ENCODE measurements at regions not wholly inside any gene's neighbourhood (a gene's known extent, or its start where the extent isn't known, plus 50 kb on each side); places are given as distances from the start of the nearest gene placed in this dataset.
"Not testable (repeated sequence)": the region's sequence is repeated elsewhere in the genome, so short reads cannot be mapped to it uniquely, and the experiment has no call there.

DNA sequence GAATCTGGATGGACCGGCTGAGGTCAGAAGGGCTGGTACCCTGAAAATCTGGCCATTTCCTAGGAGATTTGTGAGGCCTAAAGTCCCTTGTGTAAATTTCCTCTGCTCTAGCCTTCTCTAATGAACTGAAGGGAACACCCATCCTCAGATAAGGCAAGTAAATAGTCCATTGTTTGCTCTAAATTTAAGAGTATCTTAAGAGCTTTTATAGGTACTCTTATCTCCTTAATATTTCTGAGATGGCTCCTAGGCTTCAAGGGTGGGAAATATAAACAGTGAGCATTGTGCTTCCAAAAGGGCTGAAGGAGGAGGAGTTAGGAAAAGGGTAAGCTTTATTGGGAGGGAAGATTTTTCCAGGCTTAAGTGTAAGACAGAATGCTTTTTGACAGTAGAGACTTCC, 148.7 kb upstream of the EDNRB start:
- in situ Hi-C loops (cut with HindIII; ENCODE audit: low pct_unique_long_range_greater_than_20kb, low sequenced_read_pairs), result no loop called here
- DNase-seq (ENCODE audit: low read depth), result no peak

DNA sequence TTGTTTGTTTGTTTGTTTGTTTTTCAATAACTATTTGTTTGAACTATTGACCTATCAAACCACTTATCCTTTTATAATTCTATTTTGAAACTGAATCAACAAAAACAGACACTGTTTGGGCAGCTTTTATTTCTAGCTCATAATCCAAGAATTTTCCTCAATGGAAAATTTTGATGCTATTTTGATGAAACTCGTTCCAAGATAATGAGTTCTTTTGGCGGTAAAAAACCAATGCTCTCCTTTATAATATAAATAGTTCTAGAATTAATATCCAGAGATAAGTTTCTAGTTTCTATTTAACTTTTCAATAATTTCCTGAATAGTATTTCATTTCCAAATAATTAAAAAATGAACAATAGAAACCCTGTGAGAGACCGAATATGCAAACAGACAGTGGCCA, 146.5 kb upstream of the EDNRB start:
- no peak for DNase-seq (ENCODE audit: low read depth)
- in situ Hi-C loops (cut with HindIII; ENCODE audit: low pct_unique_long_range_greater_than_20kb, low sequenced_read_pairs), result no loop called here

DNA sequence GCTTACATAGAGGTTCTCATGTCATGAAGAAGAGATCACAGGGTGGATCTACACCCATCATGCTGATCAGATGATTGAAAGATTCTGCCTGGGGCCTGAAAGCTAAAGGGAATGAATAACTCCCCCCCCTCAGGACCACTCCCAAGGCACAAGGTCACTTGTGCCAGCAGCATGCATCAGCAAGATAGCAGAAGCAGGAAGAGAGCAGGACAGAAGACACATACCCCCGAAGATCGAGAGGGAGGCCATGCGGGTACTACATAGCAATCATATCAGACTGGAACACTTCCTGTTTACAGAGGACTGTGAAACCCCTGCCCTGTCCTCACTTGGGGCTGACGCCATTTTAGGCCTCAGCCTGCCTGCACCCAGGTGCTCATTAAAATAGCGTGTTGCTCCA, 143.2 kb upstream of the EDNRB start:
- no peak for DNase-seq (ENCODE audit: low read depth)
- in situ Hi-C loops (cut with HindIII; ENCODE audit: low pct_unique_long_range_greater_than_20kb, low sequenced_read_pairs), result no loop called here

DNA sequence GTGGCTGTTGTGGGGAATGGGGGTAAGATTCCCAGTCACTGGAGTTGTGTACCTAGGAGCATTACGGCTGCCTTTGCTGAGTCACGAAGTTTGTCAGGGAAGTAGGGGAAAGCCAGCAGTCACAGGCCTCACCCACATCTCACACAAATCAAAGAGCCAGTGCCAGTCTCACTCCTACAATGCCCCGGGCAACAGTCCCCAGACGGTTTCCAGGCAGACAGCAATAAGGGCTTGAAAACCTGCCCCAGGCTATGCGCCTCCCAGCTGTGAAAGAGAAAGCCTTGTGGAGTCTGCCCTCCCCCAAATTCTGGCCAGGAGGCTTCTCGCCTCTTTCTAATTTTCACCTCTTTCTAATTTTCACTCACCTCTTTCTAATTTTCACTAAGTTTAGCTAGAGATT, 142.3 kb upstream of the EDNRB start:
- in situ Hi-C loops (cut with HindIII; ENCODE audit: low pct_unique_long_range_greater_than_20kb, low sequenced_read_pairs), result no loop called here
- DNase-seq (ENCODE audit: low read depth), result no peak

DNA sequence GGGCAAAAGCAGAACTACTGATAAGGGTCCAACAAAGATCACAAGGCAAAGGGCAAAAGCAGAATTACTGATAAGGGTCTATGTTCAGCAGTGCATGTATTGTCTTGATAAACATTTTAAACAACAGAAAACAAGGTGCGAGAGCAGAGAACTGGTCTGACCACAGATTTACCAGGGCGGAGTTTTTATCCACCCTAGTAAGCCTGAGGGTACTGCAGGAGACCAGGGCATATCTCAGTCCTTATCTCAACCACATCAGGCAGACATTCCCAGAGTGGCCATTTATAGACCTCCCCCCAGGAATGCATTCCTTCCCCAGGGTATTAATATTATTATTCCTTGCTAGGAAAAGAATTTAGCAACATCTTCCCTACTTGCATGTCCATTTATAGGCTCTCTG, 138.2 kb upstream of the EDNRB start:
- DNase-seq (ENCODE audit: low read depth); in situ Hi-C loops (cut with HindIII; ENCODE audit: low pct_unique_long_range_greater_than_20kb, low sequenced_read_pairs): not testable (repeated sequence)

DNA sequence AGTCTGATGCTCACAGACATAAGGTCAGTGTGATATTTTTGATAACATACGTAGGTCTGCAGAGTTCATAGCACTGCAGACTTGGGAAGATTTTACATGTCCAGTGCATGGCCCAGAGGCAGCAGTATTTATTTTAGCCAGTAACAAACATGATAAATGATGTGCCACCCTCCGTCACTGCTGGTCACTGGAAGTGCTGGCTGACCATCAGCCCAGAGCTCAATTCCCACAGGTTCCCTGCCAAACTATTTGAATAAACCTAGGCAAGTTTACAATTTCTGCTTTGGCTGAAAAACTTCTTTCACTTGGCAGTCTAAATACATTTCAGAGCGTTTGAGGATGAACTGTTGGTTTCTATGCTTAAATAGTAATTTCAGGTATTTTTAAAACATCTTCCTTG, 135.5 kb upstream of the EDNRB start:
- in situ Hi-C loops (cut with HindIII; ENCODE audit: low pct_unique_long_range_greater_than_20kb, low sequenced_read_pairs), result no loop called here
- DNase-seq (ENCODE audit: low read depth), result no peak

DNA sequence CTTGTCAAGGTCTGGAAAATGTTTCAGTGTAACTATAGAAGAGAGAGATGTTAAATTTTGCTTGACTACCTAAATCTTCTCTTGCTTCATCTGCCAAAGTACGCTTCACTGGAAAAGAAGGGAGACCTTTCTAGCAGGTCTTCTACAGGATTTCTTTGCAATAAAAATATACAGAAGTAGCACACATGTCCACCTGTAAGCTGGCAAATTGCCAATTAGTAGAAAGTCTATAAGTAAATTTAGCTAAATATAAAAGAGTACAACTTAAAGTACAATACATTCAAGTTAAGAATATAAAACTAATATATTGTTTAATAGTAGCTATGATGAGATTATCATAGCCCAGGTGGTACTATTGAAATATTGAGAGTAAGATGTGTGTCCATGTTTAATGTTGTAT, 128.5 kb upstream of the EDNRB start:
- no peak for DNase-seq (ENCODE audit: low read depth)
- in situ Hi-C loops (cut with HindIII; ENCODE audit: low pct_unique_long_range_greater_than_20kb, low sequenced_read_pairs), result no loop called here

DNA sequence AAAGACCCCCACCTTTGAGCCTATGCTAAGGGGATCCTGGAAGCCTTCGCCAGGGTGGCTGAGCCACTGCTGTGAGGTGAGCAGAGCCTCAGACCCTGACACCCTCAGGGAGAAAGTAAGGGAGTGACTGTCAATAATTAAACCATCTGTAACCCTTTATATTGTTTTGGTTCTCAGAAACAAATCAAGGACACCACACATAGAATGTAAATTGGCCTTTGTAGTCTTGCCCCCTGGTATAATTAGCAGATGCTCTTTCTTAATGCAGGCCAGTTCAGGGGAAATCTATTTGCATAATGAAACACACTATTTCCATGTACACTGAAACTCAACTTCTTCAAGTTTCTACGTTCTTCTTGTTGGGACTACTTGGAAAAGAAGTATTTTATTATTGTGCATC, 127.7 kb upstream of the EDNRB start:
- DNase-seq (ENCODE audit: low read depth), result no peak
- in situ Hi-C loops (cut with HindIII; ENCODE audit: low pct_unique_long_range_greater_than_20kb, low sequenced_read_pairs), result no loop called here

DNA sequence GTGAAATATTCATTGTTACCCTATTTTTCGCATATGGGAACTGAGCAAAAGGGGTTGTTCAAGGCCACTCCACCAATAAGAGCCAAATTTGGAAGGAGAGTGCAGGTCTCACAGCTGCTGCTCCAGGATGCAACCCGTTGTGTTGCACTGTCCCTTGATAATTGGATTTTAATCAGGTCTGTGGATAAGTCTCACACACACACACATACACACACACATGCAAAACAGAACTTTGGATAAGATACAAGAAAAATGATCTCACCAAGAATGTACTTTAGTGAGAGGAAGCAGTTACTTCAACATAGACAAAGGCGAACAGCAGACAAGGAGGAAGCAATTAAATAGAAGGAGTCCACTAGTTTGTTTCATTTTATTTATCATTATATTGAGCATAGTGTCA, 127.3 kb upstream of the EDNRB start:
- DNase-seq (ENCODE audit: low read depth), result no peak
- in situ Hi-C loops (cut with HindIII; ENCODE audit: low pct_unique_long_range_greater_than_20kb, low sequenced_read_pairs), result no loop called here

DNA sequence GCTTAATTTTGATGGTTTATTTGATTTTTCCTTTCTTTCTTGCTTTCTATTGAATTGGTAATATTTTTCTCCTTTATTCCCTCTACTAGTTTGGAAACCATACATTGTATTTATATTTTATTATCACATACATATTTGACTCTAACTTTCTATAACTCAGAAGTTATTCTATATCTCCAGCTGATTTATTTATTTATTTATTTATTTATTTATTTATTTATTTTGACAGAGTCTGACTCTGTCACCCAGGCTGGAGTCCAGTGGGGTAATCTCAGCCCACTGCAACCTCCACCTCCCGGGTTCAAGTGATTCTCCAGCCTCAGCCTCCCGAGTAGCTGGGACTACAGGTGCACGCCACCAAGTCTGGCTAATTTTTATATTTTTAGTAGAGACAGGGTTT, 122.7 kb upstream of the EDNRB start:
- DNase-seq (ENCODE audit: low read depth); in situ Hi-C loops (cut with HindIII; ENCODE audit: low pct_unique_long_range_greater_than_20kb, low sequenced_read_pairs): not testable (repeated sequence)

DNA sequence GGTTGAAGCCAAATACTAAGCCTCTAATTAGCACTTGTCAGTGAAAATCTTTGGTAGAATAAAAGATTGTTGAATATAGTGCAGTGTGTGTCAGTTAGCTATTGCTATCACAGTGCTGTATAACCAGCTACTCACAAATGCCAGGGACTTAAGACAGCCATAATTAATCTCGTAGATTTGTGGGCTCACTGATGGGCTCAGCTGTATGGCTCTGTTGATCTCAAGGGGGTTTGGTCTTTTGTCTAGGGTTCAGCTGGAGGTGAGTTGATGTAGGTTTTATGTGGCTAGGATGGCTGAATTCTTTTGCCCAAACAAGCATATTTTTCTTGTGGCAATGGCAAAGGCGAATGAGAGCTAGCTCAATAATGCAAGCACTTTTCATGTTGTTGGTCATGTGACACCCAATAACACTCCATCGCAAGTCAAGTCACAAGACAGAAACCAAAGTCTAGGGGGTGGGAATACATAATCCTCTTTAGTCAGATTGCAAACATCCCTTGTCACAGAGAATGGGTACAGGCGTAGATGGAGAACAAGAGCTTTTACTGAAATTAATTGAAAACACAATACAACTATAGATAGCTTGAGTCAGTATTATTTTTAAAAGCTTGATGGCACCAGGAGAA, 121.7 kb upstream of the EDNRB start:
- no peak for DNase-seq (ENCODE audit: low read depth)
- in situ Hi-C loops (cut with HindIII; ENCODE audit: low pct_unique_long_range_greater_than_20kb, low sequenced_read_pairs), result no loop called here

DNA sequence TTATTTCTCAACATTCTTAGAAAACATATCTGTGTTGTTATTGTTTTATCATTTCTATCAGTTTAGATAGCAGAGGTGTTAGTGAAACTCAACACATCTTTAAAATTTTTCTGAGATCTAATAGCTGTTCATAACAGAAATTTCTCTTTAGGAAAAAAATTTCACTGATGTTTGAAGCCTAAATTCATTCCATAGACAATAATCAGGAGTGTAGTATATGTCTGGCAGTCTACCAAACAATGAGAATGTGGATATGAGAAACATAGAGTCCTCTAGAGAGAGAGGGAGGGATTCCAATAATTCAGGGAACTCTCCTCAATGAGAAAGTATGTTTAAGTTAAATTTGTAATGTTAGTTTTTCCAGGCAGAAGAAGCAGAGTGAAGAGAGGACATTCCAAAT, 118.2 kb upstream of the EDNRB start:
- in situ Hi-C loops (cut with HindIII; ENCODE audit: low pct_unique_long_range_greater_than_20kb, low sequenced_read_pairs), result no loop called here

DNA sequence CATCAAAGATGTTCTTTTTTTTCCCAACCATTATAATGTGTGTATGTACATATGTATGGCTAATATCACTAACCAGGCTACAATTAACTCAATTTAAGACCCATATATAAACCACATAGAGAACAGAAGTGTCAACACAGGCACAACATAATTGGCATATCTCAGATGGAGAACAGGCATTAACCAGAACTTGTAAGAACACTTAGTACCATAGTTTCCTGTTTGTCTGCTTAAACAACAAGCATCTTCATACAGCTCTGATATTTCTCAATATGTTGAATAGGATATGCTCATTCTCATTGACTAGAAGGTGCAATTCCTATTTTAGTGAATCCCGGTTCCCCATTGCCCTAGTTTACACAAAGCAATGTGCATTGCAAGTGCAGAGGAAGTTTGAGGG, 116.9 kb upstream of the EDNRB start:
- no peak for DNase-seq (ENCODE audit: low read depth)
- in situ Hi-C loops (cut with HindIII; ENCODE audit: low pct_unique_long_range_greater_than_20kb, low sequenced_read_pairs), result no loop called here

More for the DNA sequence above, 118.2 kb upstream of the EDNRB start:
- no peak for DNase-seq (ENCODE audit: low read depth)

DNA sequence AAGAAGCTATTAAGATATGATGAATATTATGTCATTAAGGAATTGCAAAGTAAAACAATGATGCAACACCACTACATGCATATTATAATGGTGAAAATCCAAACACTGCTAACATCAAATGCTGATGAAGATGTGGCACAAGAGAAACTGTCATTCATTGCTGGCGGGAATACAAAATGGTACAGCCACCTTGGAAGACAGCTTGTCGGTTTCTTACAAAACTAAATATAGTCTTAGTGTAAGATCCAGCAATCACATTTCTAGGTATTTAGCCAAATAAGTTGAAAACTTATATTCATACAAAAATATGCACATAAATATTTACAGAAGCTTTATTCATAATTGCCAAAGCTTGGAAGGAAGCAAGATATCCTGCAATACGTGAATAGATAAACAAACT, 114.9 kb upstream of the EDNRB start:
- in situ Hi-C loops (cut with HindIII; ENCODE audit: low pct_unique_long_range_greater_than_20kb, low sequenced_read_pairs), result no loop called here
- DNase-seq (ENCODE audit: low read depth), result no peak

DNA sequence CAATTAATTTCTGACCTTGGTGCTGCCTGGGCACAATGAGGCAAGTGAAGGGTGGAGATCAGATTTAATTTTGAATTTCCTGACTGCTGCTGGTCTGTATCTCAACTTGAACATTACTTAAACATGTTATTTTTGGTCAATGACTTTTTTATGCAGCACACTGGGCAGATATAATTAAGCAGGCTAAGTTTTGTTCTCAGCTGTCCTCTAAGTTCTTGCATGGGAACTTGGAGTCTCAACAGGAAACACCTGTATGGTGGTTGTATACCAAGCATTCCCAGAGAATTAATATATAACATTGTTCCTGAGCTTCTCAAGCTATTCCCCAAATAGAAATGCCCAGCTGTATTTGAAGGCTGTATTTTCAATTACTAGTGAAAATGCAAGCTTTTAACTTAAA, 113.5 kb upstream of the EDNRB start:
- DNase-seq (ENCODE audit: low read depth), result no peak
- in situ Hi-C loops (cut with HindIII; ENCODE audit: low pct_unique_long_range_greater_than_20kb, low sequenced_read_pairs), result no loop called here

DNA sequence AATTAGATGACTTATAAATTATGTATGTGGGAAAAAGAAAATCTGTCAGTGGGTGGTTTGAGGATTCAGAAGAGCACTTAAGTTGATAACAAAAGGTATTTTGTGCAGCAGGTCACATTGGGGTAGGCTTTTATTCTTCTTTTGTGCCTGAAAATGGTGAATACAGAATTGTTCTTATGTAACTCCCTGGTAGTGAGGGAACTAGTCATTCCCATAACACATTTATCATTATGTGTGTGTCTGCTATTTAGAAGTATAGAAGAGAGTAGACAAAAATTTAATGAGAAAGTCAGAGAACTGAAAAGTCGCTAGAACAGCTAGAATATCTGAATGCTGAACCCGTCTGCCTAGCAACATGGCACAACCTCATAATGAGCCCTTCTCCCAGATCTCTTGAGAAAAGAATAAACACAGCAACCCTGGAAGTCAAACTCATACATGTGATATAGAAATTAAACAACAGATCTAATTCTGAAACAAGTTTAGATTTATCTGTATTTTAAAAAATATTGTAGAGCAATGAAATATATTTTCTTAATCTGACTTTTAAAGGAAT, 111.8 kb upstream of the EDNRB start:
- in situ Hi-C loops (cut with HindIII; ENCODE audit: low pct_unique_long_range_greater_than_20kb, low sequenced_read_pairs), result no loop called here

DNA sequence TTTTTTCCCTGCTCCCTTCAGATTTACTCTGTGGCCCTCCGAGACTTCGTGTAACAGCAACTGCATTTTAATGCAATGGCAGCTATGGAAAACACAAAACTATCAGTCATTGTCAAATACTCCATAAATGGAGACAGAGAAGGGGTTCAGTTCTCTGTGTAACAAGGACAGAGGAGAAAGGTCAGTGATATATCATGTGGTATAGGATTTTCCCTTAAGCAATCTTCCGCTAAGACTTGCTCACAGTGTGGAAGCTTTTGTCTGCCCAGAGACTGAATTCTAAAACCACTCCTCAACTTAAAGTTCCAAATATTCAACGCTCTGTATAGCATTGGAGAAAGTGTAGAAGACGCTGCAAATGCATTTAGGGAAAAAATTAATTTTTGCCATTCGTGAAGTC, 111.3 kb upstream of the EDNRB start:
- in situ Hi-C loops (cut with HindIII; ENCODE audit: low pct_unique_long_range_greater_than_20kb, low sequenced_read_pairs), result no loop called here
- no peak for DNase-seq (ENCODE audit: low read depth)

More for the DNA sequence above, 111.8 kb upstream of the EDNRB start:
- no peak for DNase-seq (ENCODE audit: low read depth)

DNA sequence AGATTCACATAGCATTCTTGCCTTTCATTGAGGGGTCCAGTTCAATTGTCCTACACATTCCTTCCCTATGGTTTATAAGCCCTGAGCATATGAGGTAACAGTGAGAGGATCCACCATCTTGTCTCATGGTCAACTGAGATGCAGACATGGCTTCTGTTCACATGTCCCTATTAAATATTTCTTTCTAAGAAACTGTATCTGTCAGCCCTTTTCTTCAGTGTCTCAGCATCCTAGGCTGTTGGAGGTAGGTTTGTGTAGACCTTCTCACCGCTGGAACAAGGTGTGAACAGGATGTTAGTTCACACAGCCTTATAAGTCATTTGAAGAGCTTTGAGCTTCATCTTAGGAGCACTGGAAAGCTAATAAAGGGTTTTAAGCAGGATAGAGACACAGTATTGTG, 110.3 kb upstream of the EDNRB start:
- no peak for DNase-seq (ENCODE audit: low read depth)
- in situ Hi-C loops (cut with HindIII; ENCODE audit: low pct_unique_long_range_greater_than_20kb, low sequenced_read_pairs), result no loop called here

DNA sequence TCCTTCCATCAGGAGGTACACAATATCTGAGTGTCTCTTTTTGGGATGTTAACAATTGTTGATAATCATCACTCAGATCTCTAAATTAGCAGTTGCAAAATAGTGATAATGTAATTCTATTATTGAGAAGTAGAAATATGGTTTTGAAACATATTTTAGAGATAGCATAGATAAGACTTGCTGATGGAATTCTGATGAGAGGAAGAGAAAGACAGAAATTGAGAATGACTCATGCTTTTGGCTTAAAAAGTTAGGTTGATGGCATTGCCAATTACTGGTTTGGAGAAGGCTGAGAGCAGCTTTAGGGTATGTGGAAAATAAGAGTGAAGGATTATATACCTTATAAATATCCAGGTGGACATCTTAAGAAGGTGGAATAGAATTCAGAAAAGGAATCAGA, 106.4 kb upstream of the EDNRB start:
- DNase-seq (ENCODE audit: low read depth), result no peak
- in situ Hi-C loops (cut with HindIII; ENCODE audit: low pct_unique_long_range_greater_than_20kb, low sequenced_read_pairs), result no loop called here

DNA sequence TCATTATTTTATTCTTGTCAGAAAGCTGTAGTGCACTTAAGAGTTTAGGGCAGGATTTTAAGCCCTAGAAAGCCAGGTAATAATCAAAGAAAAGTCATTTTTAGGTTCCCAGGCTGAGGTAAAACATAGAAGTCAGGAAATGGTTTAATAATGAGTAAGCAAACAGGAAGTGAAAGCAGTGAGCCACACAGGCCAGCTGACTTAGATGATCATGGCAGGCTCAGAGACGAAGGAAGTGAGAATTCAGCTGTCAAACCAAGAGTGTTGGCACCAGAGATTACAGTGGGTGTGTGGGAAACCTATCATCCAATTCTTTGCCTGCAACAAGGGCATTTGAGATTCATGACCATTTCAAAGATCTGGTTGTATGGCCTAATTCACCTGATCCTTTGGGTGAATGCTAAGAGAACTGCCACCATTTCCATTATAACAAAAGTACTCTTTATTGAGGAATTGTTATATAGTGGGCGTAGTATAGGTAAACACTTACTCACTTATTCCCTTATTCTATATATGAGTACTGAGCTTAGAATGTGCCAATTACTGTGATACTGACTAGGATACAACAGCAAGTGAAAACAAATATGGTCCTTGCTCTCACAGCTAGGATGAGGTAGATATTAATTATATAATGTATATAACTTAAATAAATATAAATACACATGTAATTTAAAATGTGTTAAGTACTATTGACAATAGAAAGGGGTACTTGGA, 103.7 kb upstream of the EDNRB start:
- peak; percentile 1 for DNase-seq (ENCODE audit: low read depth)
- in situ Hi-C loops (cut with HindIII; ENCODE audit: low pct_unique_long_range_greater_than_20kb, low sequenced_read_pairs), result no loop called here
